Muscle layer of colon (tissue), 2 donors: ENCODE measurements at regions not wholly inside any gene's neighbourhood (a gene's known extent, or its start where the extent isn't known, plus 50 kb on each side); places are given as distances from the start of the nearest gene placed in this dataset.

Experiments used
- H3K27ac ChIP-seq: one replicate; pipeline ENCODE4 v1.7.0; 2013; ENCODE audit warnings: low read depth, mild to moderate bottlenecking, low read length, moderate library complexity
- H3K27me3 ChIP-seq, 2 donors: one replicate each; pipeline ENCODE4 v1.7.0; 2013; ENCODE audit warnings: low read length in 2 of 2, mild to moderate bottlenecking in 2 of 2; ENCODE audit not compliant: insufficient read depth in 2 of 2, control insufficient read depth in 1 of 2
- H3K36me3 ChIP-seq: one replicate; pipeline ENCODE4 v1.7.0; 2013; ENCODE audit warnings: mild to moderate bottlenecking, low read length; ENCODE audit not compliant: insufficient read depth
- H3K4me1 ChIP-seq: one replicate; pipeline ENCODE4 v1.7.0; 2013; ENCODE audit warnings: mild to moderate bottlenecking, low read length; ENCODE audit not compliant: insufficient read depth
- H3K4me3 ChIP-seq, 2 donors: one replicate each; pipeline ENCODE4 v1.7.0; 2013; ENCODE audit warnings: low read length in 2 of 2, low read depth in 1 of 2, mild to moderate bottlenecking in 1 of 2, moderate library complexity in 1 of 2
- H3K9ac ChIP-seq: one replicate; pipeline ENCODE4 v1.7.0; 2013; ENCODE audit warnings: low read length
- H3K9me3 ChIP-seq: one replicate; pipeline ENCODE4 v1.7.0; 2013; ENCODE audit warnings: mild to moderate bottlenecking, low read length
- donor health status: abdominal sarcoma.
- donor health status: Adenocarcinoma of cecum.

- Histone ChIP-seq H3K27me3 (no peaks in the 10 kb centered on the region), H3K9me3 (no peaks in the 10 kb centered on the region), H3K36me3 (no peaks in the 10 kb centered on the region), H3K4me1 (no peaks in the 10 kb centered on the region), H3K4me3 (no peak overlapping the region), H3K9ac (no peak overlapping the region), H3K27ac (no peak overlapping the region)
Measured at GRCh38 chr6:76790045-76790796, 673.1 kb downstream of the HTR1B start.

GRCh38 chr6:76789580-76789979 lies 673.7 kb downstream of the HTR1B start:
- H3K4me3 ChIP-seq = no peak overlapping the region
- H3K4me1 ChIP-seq = no peaks in the 10 kb centered on the region
- H3K36me3 ChIP-seq = no peaks in the 10 kb centered on the region
- no peaks in the 10 kb centered on the region for H3K27me3 ChIP-seq
- no peak overlapping the region for H3K27ac ChIP-seq
- H3K9me3 ChIP-seq = no peaks in the 10 kb centered on the region
- no peak overlapping the region for H3K9ac ChIP-seq

GRCh38 chr6:76788155-76788554 lies 675.1 kb downstream of the HTR1B start:
- H3K4me3 ChIP-seq = no peak overlapping the region
- H3K27me3 ChIP-seq = no peaks in the 10 kb centered on the region
- H3K9ac ChIP-seq = no peak overlapping the region
- no peak overlapping the region for H3K27ac ChIP-seq
- H3K36me3 ChIP-seq = no peaks in the 10 kb centered on the region
- H3K9me3 ChIP-seq = no peaks in the 10 kb centered on the region
- H3K4me1 ChIP-seq = no peaks in the 10 kb centered on the region

- no peaks in the 10 kb centered on the region for H3K36me3 ChIP-seq
- H3K27ac ChIP-seq = no peak overlapping the region
- no peaks in the 10 kb centered on the region for H3K27me3 ChIP-seq
Measured at GRCh38 chr6:76779068-76779467, 684.2 kb downstream of the HTR1B start.

GRCh38 chr6:76776876-76777275 lies 686.4 kb downstream of the HTR1B start:
- H3K27ac ChIP-seq = no peak overlapping the region
- H3K27me3 ChIP-seq = no peaks in the 10 kb centered on the region
- no peak overlapping the region for H3K9ac ChIP-seq

More at GRCh38 chr6:76779068-76779467, 684.2 kb downstream of the HTR1B start:
- H3K9ac ChIP-seq = no peak overlapping the region
- H3K4me1 ChIP-seq = no peaks in the 10 kb centered on the region
- no peaks in the 10 kb centered on the region for H3K9me3 ChIP-seq
- no peak overlapping the region for H3K4me3 ChIP-seq

GRCh38 chr6:76774781-76775384 lies 688.4 kb downstream of the HTR1B start:
- Histone ChIP-seq H3K4me1 (peaks cover 10% of the 10 kb centered on the region), H3K27ac (no peak overlapping the region), H3K27me3 (no peaks in the 10 kb centered on the region), H3K36me3 (no peaks in the 10 kb centered on the region), H3K9me3 (no peaks in the 10 kb centered on the region), H3K4me3 (no peak overlapping the region), H3K9ac (no peak overlapping the region)

More at GRCh38 chr6:76776876-76777275, 686.4 kb downstream of the HTR1B start:
- no peaks in the 10 kb centered on the region for H3K36me3 ChIP-seq
- no peaks in the 10 kb centered on the region for H3K4me1 ChIP-seq
- no peaks in the 10 kb centered on the region for H3K9me3 ChIP-seq
- no peak overlapping the region for H3K4me3 ChIP-seq

- Histone ChIP-seq H3K27ac (no peak overlapping the region), H3K4me3 (no peak overlapping the region), H3K4me1 (peaks cover 10% of the 10 kb centered on the region), H3K27me3 (no peaks in the 10 kb centered on the region), H3K36me3 (no peaks in the 10 kb centered on the region), H3K9ac (no peak overlapping the region), H3K9me3 (no peaks in the 10 kb centered on the region)
Measured at GRCh38 chr6:76772951-76773350, 690.3 kb downstream of the HTR1B start.

GRCh38 chr6:76771059-76771634 lies 692.1 kb downstream of the HTR1B start:
- no peaks in the 10 kb centered on the region for H3K27me3 ChIP-seq
- H3K4me1 ChIP-seq = peaks cover 10% of the 10 kb centered on the region
- H3K36me3 ChIP-seq = no peaks in the 10 kb centered on the region
- no peak overlapping the region for H3K4me3 ChIP-seq
- no peaks in the 10 kb centered on the region for H3K9me3 ChIP-seq
- no peak overlapping the region for H3K27ac ChIP-seq
- H3K9ac ChIP-seq = no peak overlapping the region

GRCh38 chr6:76770281-76770680 lies 693.0 kb downstream of the HTR1B start:
- Histone ChIP-seq H3K4me1 (peaks cover 10% of the 10 kb centered on the region), H3K4me3 (no peak overlapping the region), H3K9ac (no peak overlapping the region), H3K27ac (no peak overlapping the region), H3K27me3 (no peaks in the 10 kb centered on the region), H3K36me3 (no peaks in the 10 kb centered on the region), H3K9me3 (no peaks in the 10 kb centered on the region)

- H3K27ac ChIP-seq = no peak overlapping the region
- H3K4me1 ChIP-seq = peaks cover 10% of the 10 kb centered on the region
- H3K36me3 ChIP-seq = no peaks in the 10 kb centered on the region
- no peak overlapping the region for H3K9ac ChIP-seq
- H3K4me3 ChIP-seq = no peak overlapping the region
- no peaks in the 10 kb centered on the region for H3K9me3 ChIP-seq
- no peaks in the 10 kb centered on the region for H3K27me3 ChIP-seq
Measured at GRCh38 chr6:76768556-76768955, 694.7 kb downstream of the HTR1B start.

GRCh38 chr6:76764057-76764456 lies 691.6 kb upstream of the IMPG1 start:
- no peaks in the 10 kb centered on the region for H3K4me1 ChIP-seq
- no peak overlapping the region for H3K9ac ChIP-seq
- H3K36me3 ChIP-seq = no peaks in the 10 kb centered on the region
- no peaks in the 10 kb centered on the region for H3K9me3 ChIP-seq
- no peak overlapping the region for H3K4me3 ChIP-seq
- H3K27ac ChIP-seq = no peak overlapping the region
- no peaks in the 10 kb centered on the region for H3K27me3 ChIP-seq
